Mesenchymal stem cell (in vitro differentiated cells and primary cell): ENCODE measurements at regions not wholly inside any gene's neighbourhood (a gene's known extent, or its start where the extent isn't known, plus 50 kb on each side); places are given as distances from the start of the nearest gene placed in this dataset.

Source experiments
- DNase-seq: peaks from one replicate; pipeline ENCODE4 v3.0.0-alpha.2; 2013
- H2AFZ ChIP-seq: one replicate; pipeline ENCODE4 v1.6.1; 2013; ENCODE audit warnings: low read depth, mild to moderate bottlenecking, control low read depth, inconsistent platforms, low read length, moderate library complexity
- H2AK5ac ChIP-seq: 2 replicates; pipeline ENCODE4 v1.6.1; 2013; ENCODE audit warnings: low read length, moderate library complexity, mild to moderate bottlenecking, inconsistent platforms; ENCODE audit not compliant: severe bottlenecking
- H2BK120ac ChIP-seq: one replicate; pipeline ENCODE4 v1.6.1; 2013; ENCODE audit warnings: low read depth, mild to moderate bottlenecking, inconsistent platforms, low read length, moderate library complexity
- H2BK12ac ChIP-seq, 2 experiments: one replicate each; pipeline ENCODE4 v1.6.1; 2013; ENCODE audit warnings: inconsistent platforms in 2 of 2, low read length in 2 of 2, mild to moderate bottlenecking in 2 of 2, moderate library complexity in 2 of 2, control low read depth in 1 of 2
- H2BK15ac ChIP-seq: one replicate; pipeline ENCODE4 v1.6.1; 2013; ENCODE audit warnings: mild to moderate bottlenecking, low read depth, inconsistent platforms; ENCODE audit not compliant: poor library complexity, severe bottlenecking
- H2BK5ac ChIP-seq: 2 replicates; pipeline ENCODE4 v1.6.1; 2013; ENCODE audit warnings: low read depth, mild to moderate bottlenecking, low read length, control low read depth, inconsistent platforms; ENCODE audit not compliant: poor library complexity, severe bottlenecking
- H3K14ac ChIP-seq, 2 experiments: one replicate each; pipeline ENCODE4 v1.6.1; 2013; ENCODE audit warnings: inconsistent platforms in 2 of 2, low read length in 2 of 2, control low read depth in 1 of 2, mild to moderate bottlenecking in 1 of 2, moderate library complexity in 1 of 2
- H3K18ac ChIP-seq, 2 experiments: one replicate each; pipeline ENCODE4 v1.6.1; 2013; ENCODE audit warnings: inconsistent platforms in 2 of 2, low read length in 2 of 2, control low read depth in 1 of 2, low read depth in 1 of 2, mild to moderate bottlenecking in 1 of 2
- H3K23ac ChIP-seq, 2 experiments: one replicate each; pipeline ENCODE4 v1.6.1; 2013; ENCODE audit warnings: inconsistent platforms in 2 of 2, low read length in 2 of 2, mild to moderate bottlenecking in 2 of 2, moderate library complexity in 2 of 2, control low read depth in 1 of 2
- H3K27ac ChIP-seq: 2 replicates; pipeline ENCODE4 v1.5.1; 2013; ENCODE audit warnings: mild to moderate bottlenecking, moderate library complexity, low read length, control low read depth, inconsistent platforms; ENCODE audit not compliant: poor library complexity, severe bottlenecking
- H3K27me3 ChIP-seq, 2 experiments: 2 replicates each; pipeline versions ENCODE4 v1.6.1 to v1.7.0; 2013; ENCODE audit warnings: low read length in 2 of 2, mild to moderate bottlenecking in 2 of 2, moderate library complexity in 2 of 2, control low read depth in 1 of 2, inconsistent platforms in 1 of 2; ENCODE audit not compliant: control insufficient read depth in 1 of 2, insufficient read depth in 1 of 2
- H3K36me3 ChIP-seq, 2 experiments: 2 replicates each; pipeline versions ENCODE4 v1.6.1 to v1.7.0; 2013; ENCODE audit warnings: low read length in 2 of 2, control low read depth in 1 of 2, inconsistent platforms in 1 of 2, low read depth in 1 of 2, mild to moderate bottlenecking in 1 of 2; ENCODE audit not compliant: insufficient read depth in 2 of 2, control insufficient read depth in 1 of 2
- H3K4ac ChIP-seq, 2 experiments: one replicate each; pipeline ENCODE4 v1.6.1; 2013; ENCODE audit warnings: inconsistent platforms in 2 of 2, low read length in 2 of 2, mild to moderate bottlenecking in 2 of 2, moderate library complexity in 2 of 2, control low read depth in 1 of 2, low read depth in 1 of 2
- H3K4me1 ChIP-seq: 2 replicates; pipeline ENCODE4 v1.6.1; 2013; ENCODE audit warnings: low read depth, low read length, control low read depth; ENCODE audit not compliant: control insufficient read depth, insufficient read depth
- H3K4me2 ChIP-seq: 2 replicates; pipeline ENCODE4 v1.6.1; 2013; ENCODE audit warnings: low read length, mild to moderate bottlenecking, inconsistent platforms; ENCODE audit not compliant: poor library complexity, severe bottlenecking
- H3K4me3 ChIP-seq, 2 experiments: 2 replicates each; pipeline versions ENCODE4 v1.5.1 to v1.7.0; 2013; ENCODE audit warnings: low read length in 2 of 2, mild to moderate bottlenecking in 2 of 2, control low read depth in 1 of 2, low read depth in 1 of 2; ENCODE audit not compliant: insufficient read depth in 1 of 2
- H3K79me1 ChIP-seq: replicated peaks from 2 replicates; pipeline ENCODE4 v1.6.1; 2013; ENCODE audit warnings: mild to moderate bottlenecking, control low read depth, low read length, inconsistent platforms; ENCODE audit not compliant: poor library complexity, severe bottlenecking
- H3K9ac ChIP-seq: 2 replicates; pipeline ENCODE4 v1.7.0; 2013; ENCODE audit warnings: mild to moderate bottlenecking, low read length, moderate library complexity
- H3K9me3 ChIP-seq: 2 replicates; pipeline ENCODE4 v1.7.0; 2013; ENCODE audit warnings: mild to moderate bottlenecking, low read length; ENCODE audit not compliant: control insufficient read depth
- H4K8ac ChIP-seq: one replicate; pipeline ENCODE4 v1.6.1; 2013; ENCODE audit warnings: inconsistent platforms, mild to moderate bottlenecking, low read length, moderate library complexity
- H4K91ac ChIP-seq: one replicate; pipeline ENCODE4 v1.6.1; 2013; ENCODE audit warnings: mild to moderate bottlenecking, low read length, inconsistent platforms
- WGBS: methylation state at CpG from one replicate; pipeline ENCODE4 v1.1.7; 2013; ENCODE audit warnings: mixed read lengths; 5-methylcytosine and 5-hydroxymethylcytosine counted together

GRCh38 chr7:126177782-126178181 is 1075.0 kb downstream of the GRM8 start:
- Histone ChIP-seq H2BK15ac (no peak overlapping the region), H2BK120ac (no peak overlapping the region), H3K4ac (no peak overlapping the region), H3K18ac (no peak overlapping the region), H3K79me1 (no peaks in the 10 kb centered on the region), H3K27ac (no peak overlapping the region), H3K36me3 (no peaks in the 10 kb centered on the region), H2AFZ (no peak overlapping the region), H2BK5ac (no peak overlapping the region), H4K91ac (no peak overlapping the region), H3K14ac (no peak overlapping the region), H3K4me1 (no peaks in the 10 kb centered on the region), H3K4me2 (no peak overlapping the region), H3K9me3 (peaks cover 18% of the 10 kb centered on the region), H4K8ac (no peak overlapping the region), H3K23ac (no peak overlapping the region), H3K9ac (no peak overlapping the region), H3K4me3 (no peak overlapping the region), H3K27me3 (no peaks in the 10 kb centered on the region), H2BK12ac (no peak overlapping the region), H2AK5ac (no peak overlapping the region)
- no CpG with 5 or more reads among the region's 1 CpG for WGBS
- no peak for DNase-seq

GRCh38 chr7:126166645-126167044 is 1086.1 kb downstream of the GRM8 start:
- Histone ChIP-seq H3K23ac (no peak overlapping the region), H3K9me3 (peaks cover 7% of the 10 kb centered on the region), H3K4me2 (no peak overlapping the region), H4K8ac (no peak overlapping the region), H3K4ac (no peak overlapping the region), H3K27me3 (no peaks in the 10 kb centered on the region), H3K79me1 (no peaks in the 10 kb centered on the region), H3K27ac (no peak overlapping the region), H2BK5ac (no peak overlapping the region), H3K9ac (no peak overlapping the region), H2AFZ (no peak overlapping the region), H2AK5ac (no peak overlapping the region), H4K91ac (no peak overlapping the region), H2BK15ac (no peak overlapping the region), H2BK120ac (no peak overlapping the region), H3K4me3 (no peak overlapping the region), H3K14ac (no peak overlapping the region), H3K4me1 (no peaks in the 10 kb centered on the region), H3K18ac (no peak overlapping the region), H3K36me3 (no peaks in the 10 kb centered on the region), H2BK12ac (no peak overlapping the region)
- WGBS: no CpG with 5 or more reads among the region's 2 CpGs
- no peak for DNase-seq

- Histone ChIP-seq H2BK120ac (no peak overlapping the region), H3K23ac (no peak overlapping the region), H2BK5ac (no peak overlapping the region), H3K36me3 (no peaks in the 10 kb centered on the region), H2BK12ac (no peak overlapping the region), H3K27me3 (no peaks in the 10 kb centered on the region), H3K4me2 (no peak overlapping the region), H3K4ac (no peak overlapping the region), H3K4me3 (no peak overlapping the region), H2AK5ac (no peak overlapping the region), H2AFZ (no peak overlapping the region), H3K9me3 (peaks cover 16% of the 10 kb centered on the region), H3K9ac (no peak overlapping the region), H2BK15ac (no peak overlapping the region), H3K18ac (no peak overlapping the region), H3K79me1 (no peaks in the 10 kb centered on the region), H3K14ac (no peak overlapping the region), H3K4me1 (no peaks in the 10 kb centered on the region), H4K91ac (no peak overlapping the region), H4K8ac (no peak overlapping the region), H3K27ac (no peak overlapping the region)
- 8% methylated on average over 1 of the region's 1 CpG for WGBS
- no peak for DNase-seq
Observed at GRCh38 chr7:126163647-126164046, 1089.1 kb downstream of the GRM8 start.

- no peak overlapping the region for H3K9ac ChIP-seq
- no peak overlapping the region for H3K4me3 ChIP-seq
- no peak overlapping the region for H2BK120ac ChIP-seq
- no peak overlapping the region for H2BK5ac ChIP-seq
- no peak overlapping the region for H4K91ac ChIP-seq
- no peaks in the 10 kb centered on the region for H3K4me1 ChIP-seq
- H2AK5ac ChIP-seq: no peak overlapping the region
- no peak overlapping the region for H3K14ac ChIP-seq
- no peaks in the 10 kb centered on the region for H3K36me3 ChIP-seq
- no peak overlapping the region for H3K27ac ChIP-seq
- H3K79me1 ChIP-seq: no peaks in the 10 kb centered on the region
- H3K9me3 ChIP-seq: peaks cover 12% of the 10 kb centered on the region
- no peak overlapping the region for H2BK12ac ChIP-seq
- no peak for DNase-seq
- no peak overlapping the region for H3K23ac ChIP-seq
- no peak overlapping the region for H4K8ac ChIP-seq
- no peak overlapping the region for H3K4me2 ChIP-seq
- H3K18ac ChIP-seq: no peak overlapping the region
- H2BK15ac ChIP-seq: no peak overlapping the region
- H2AFZ ChIP-seq: no peak overlapping the region
- no peak overlapping the region for H3K4ac ChIP-seq
- WGBS: no CpG with 5 or more reads among the region's 2 CpGs
- H3K27me3 ChIP-seq: no peaks in the 10 kb centered on the region
Observed at GRCh38 chr7:126157391-126157790, 1095.3 kb downstream of the GRM8 start.
